ENCODE measurements at regions not wholly inside any gene's neighbourhood (a gene's known extent, or its start where the extent isn't known, plus 50 kb on each side); places are given as distances from the start of the nearest gene placed in this dataset.

- no peaks in the 10 kb centered on the region for H3K36me3 ChIP-seq (replicated peaks in 1 of 2; ENCODE audit: control insufficient read depth in 1 of 2, insufficient read depth in 2 of 2, low read length in 2 of 2)
- DNase-seq (ENCODE audit: low spot score), result no peak
- H2AFZ ChIP-seq (ENCODE audit: low read length), result no peak overlapping the region
- no peak overlapping the region for H3K9ac ChIP-seq (ENCODE audit: insufficient read depth, low read depth, low read length)
- TF ChIP-seq ZSCAN9 (CRISPR knock-in tag; IDR thresholded peaks at IDR 0.05; ENCODE audit: borderline replicate concordance) (no peak), ZNF296 (CRISPR knock-in tag; conservative IDR thresholded peaks at IDR 0.05) (no peak), POGZ (CRISPR knock-in tag; IDR thresholded peaks at IDR 0.05) (no peak), ZKSCAN1 (IDR thresholded peaks at IDR 0.05; ENCODE audit: low read length) (no peak), ATF7-NPFF (CRISPR knock-in tag; IDR thresholded peaks at IDR 0.05; ENCODE audit: low read depth) (no peak), STAT5B (CRISPR knock-in tag; IDR thresholded peaks at IDR 0.05) (no peak), HDAC6 (IDR thresholded peaks at IDR 0.05; ENCODE audit: low read depth, low read length) (no peak), POLR2A (IDR thresholded peaks at IDR 0.05; ENCODE audit: insufficient read depth in 1 of 2, low read depth in 2 of 2, low read length in 2 of 2) (no peak), NFRKB (IDR thresholded peaks at IDR 0.05) (no peak), IRF9 (CRISPR knock-in tag; IDR thresholded peaks at IDR 0.05; ENCODE audit: borderline replicate concordance) (no peak), ZFP36L1 (CRISPR knock-in tag; IDR thresholded peaks at IDR 0.05) (no peak), RARA (CRISPR knock-in tag; IDR thresholded peaks at IDR 0.05) (no peak), GATAD2A (CRISPR knock-in tag; IDR thresholded peaks at IDR 0.05) (no peak), ZNF713 (CRISPR knock-in tag; IDR thresholded peaks at IDR 0.05) (no peak), ZFYVE20 (CRISPR knock-in tag; IDR thresholded peaks at IDR 0.05; ENCODE audit: borderline replicate concordance, low read depth) (no peak)
- TF ChIP-seq, protein P1, sequence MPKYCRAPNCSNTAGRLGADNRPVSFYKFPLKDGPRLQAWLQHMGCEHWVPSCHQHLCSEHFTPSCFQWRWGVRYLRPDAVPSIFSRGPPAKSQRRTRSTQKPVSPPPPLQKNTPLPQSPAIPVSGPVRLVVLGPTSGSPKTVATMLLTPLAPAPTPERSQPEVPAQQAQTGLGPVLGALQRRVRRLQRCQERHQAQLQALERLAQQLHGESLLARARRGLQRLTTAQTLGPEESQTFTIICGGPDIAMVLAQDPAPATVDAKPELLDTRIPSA (CRISPR knock-in tag; IDR thresholded peaks at IDR 0.05; ENCODE audit: borderline replicate concordance), result no peak
- FAIRE-seq, result no peak
- ChIA-PET POLR2A (no interaction called here), CTCF (ENCODE audit: low intra/inter-chr PET ratio, low total read pairs) (no interaction called here)
- H3K4me3 ChIP-seq (replicated peaks in 1 of 3; ENCODE audit: insufficient read depth in 1 of 3, low read depth in 2 of 3, low read length in 3 of 3), result no peak overlapping the region
- no peak for ATAC-seq
- H3K79me2 ChIP-seq (ENCODE audit: insufficient read depth, low read length), result no peaks in the 10 kb centered on the region
- in situ Hi-C loops (cut with HindIII; ENCODE audit: extremely low pct_ligation_motif_present, low pct_unique_long_range_greater_than_20kb) (no loop called here), intact Hi-C loops (cut with micrococcal nuclease; ENCODE audit: unreplicated experiment) (no loop called here)
- no peaks in the 10 kb centered on the region for H4K20me1 ChIP-seq (ENCODE audit: insufficient read depth, low read length)
- H3K27ac ChIP-seq (ENCODE audit: extremely low read length, insufficient read depth, low read length), result no peak overlapping the region
- BruUV-seq (replicated peaks), result no TSS peak
- no peak overlapping the region for H3K4me2 ChIP-seq (ENCODE audit: low read depth, low read length)
- WGBS (ENCODE audit: low lambda C conversion rate), result 0% methylated on average over 1 of the region's 1 CpG
- H3K27me3 ChIP-seq (ENCODE audit: control insufficient read depth in 1 of 2, insufficient read depth in 2 of 2, low read length in 2 of 2), result no peaks in the 10 kb centered on the region; a peak in 1 of 5 replicates
- no peaks in the 10 kb centered on the region for H3K9me3 ChIP-seq (ENCODE audit: low read length)
- no peaks in the 10 kb centered on the region for H3K4me1 ChIP-seq (ENCODE audit: insufficient read depth, low read length)
Observed at GRCh38 chr5:168096525-168096924, 194.9 kb upstream of the WWC1 start.
